ENCODE measurements at regions not wholly inside any gene's neighbourhood (a gene's known extent, or its start where the extent isn't known, plus 50 kb on each side); places are given as distances from the start of the nearest gene placed in this dataset.
"Not testable (repeated sequence)": the region's sequence is repeated elsewhere in the genome, so short reads cannot be mapped to it uniquely, and the experiment has no call there.

GRCh38 chr21:21898801-21899200 lies 900.6 kb downstream of the NCAM2 start:
- H3K27me3 Mint-ChIP-seq, result no peaks in the 10 kb centered on the region
- H3K4me3 Mint-ChIP-seq (ENCODE audit: low read depth), result no peak overlapping the region
- peaks cover 5% of the 10 kb centered on the region for H3K4me1 Mint-ChIP-seq (ENCODE audit: low read depth)
- H3K27ac Mint-ChIP-seq, result no peak overlapping the region
- no peak for TF ChIP-seq CTCF (IDR thresholded peaks at IDR 0.05; ENCODE audit: unreplicated experiment)
- no peak for DNase-seq (ENCODE audit: low spot score, unreplicated experiment)
- H3K9me3 Mint-ChIP-seq (ENCODE audit: low read depth), result no peaks in the 10 kb centered on the region
- no peaks in the 10 kb centered on the region for H3K36me3 Mint-ChIP-seq (ENCODE audit: insufficient read depth)

- not testable (repeated sequence) for H3K4me3 Mint-ChIP-seq (ENCODE audit: low read depth); H3K27ac Mint-ChIP-seq; H3K4me1 Mint-ChIP-seq (ENCODE audit: low read depth); H3K27me3 Mint-ChIP-seq; H3K9me3 Mint-ChIP-seq (ENCODE audit: low read depth); DNase-seq (ENCODE audit: low spot score, unreplicated experiment); H3K36me3 Mint-ChIP-seq (ENCODE audit: insufficient read depth)
Measured at GRCh38 chr21:21902416-21902815, 904.2 kb downstream of the NCAM2 start.

- DNase-seq (ENCODE audit: low spot score, unreplicated experiment), result no peak
- no peaks in the 10 kb centered on the region for H3K36me3 Mint-ChIP-seq (ENCODE audit: insufficient read depth)
- TF ChIP-seq CTCF (IDR thresholded peaks at IDR 0.05; ENCODE audit: unreplicated experiment), result no peak
- no peak overlapping the region for H3K27ac Mint-ChIP-seq
- H3K9me3 Mint-ChIP-seq (ENCODE audit: low read depth), result peaks cover 7% of the 10 kb centered on the region
- no peaks in the 10 kb centered on the region for H3K27me3 Mint-ChIP-seq
- no peak overlapping the region for H3K4me3 Mint-ChIP-seq (ENCODE audit: low read depth)
- no peaks in the 10 kb centered on the region for H3K4me1 Mint-ChIP-seq (ENCODE audit: low read depth)
Measured at GRCh38 chr21:21907271-21907670, 909.1 kb downstream of the NCAM2 start.

DNA sequence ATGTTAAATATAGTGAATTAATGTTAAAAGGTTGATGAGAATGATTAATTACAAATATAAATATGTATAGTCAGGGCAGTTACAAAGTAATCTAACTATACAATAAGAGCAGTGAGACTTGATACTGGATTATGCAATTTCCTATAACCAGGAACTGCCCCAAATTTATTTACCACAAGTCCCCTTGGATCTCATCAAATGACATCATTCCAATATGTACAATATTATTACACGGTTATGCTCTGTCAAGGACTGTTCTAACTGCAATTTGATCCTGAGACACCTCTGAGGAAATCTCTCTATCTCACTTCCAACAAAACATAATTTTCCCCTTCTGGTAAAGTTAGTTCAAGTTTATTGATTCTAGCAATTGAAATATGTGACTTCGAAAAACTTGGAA lies 917.6 kb downstream of the NCAM2 start:
- Mint-ChIP-seq H3K4me3 (ENCODE audit: low read depth) (no peak overlapping the region), H3K4me1 (ENCODE audit: low read depth) (no peaks in the 10 kb centered on the region), H3K36me3 (ENCODE audit: insufficient read depth) (no peaks in the 10 kb centered on the region), H3K27me3 (no peaks in the 10 kb centered on the region), H3K9me3 (ENCODE audit: low read depth) (no peaks in the 10 kb centered on the region), H3K27ac (no peak overlapping the region)
- TF ChIP-seq CTCF (IDR thresholded peaks at IDR 0.05; ENCODE audit: unreplicated experiment), result no peak
- DNase-seq (ENCODE audit: low spot score, unreplicated experiment), result no peak

DNA sequence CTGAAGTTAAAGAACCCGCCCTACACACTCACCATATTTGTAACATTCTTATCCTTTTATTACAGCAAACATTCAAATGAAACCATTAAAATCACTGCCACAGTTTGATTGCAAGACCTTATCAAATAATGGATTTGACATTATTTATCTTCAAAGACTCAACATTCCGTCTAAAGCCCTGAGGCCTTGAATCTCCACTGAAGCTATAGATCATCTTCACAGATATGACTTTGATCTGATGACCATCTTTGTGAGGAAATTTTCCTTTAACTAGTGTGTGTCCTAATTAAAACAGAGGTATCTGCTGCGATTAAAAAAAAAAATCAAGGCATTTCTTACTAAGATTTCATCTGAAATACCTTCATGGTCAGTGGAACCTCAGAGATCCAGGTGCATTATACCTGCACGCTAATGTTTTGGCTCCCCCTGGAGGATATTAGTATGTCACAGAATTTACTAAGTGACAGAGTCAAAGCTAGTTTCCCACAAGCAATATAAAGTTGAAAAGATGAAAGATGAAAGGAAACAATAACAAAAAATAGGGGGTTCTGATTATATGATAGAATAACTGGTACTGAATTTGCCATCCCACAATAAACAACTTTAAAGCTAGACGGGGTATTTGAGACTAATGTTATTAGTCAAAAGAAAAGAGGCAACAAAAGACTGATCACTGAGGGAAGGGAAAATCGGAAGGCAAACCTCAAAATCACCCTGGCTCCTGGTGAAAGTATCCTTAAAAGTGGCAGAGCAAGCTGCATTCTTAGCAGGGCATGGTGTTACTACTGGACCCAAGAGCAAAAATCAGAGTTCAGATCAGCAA lies 923.4 kb downstream of the NCAM2 start:
- no peak overlapping the region for H3K4me3 Mint-ChIP-seq (ENCODE audit: low read depth)
- H3K4me1 Mint-ChIP-seq (ENCODE audit: low read depth), result no peaks in the 10 kb centered on the region
- no peaks in the 10 kb centered on the region for H3K9me3 Mint-ChIP-seq (ENCODE audit: low read depth)
- no peak overlapping the region for H3K27ac Mint-ChIP-seq
- peak; percentile 83 for TF ChIP-seq CTCF (IDR thresholded peaks at IDR 0.05; ENCODE audit: unreplicated experiment)
- peaks cover 3% of the 10 kb centered on the region for H3K27me3 Mint-ChIP-seq
- no peaks in the 10 kb centered on the region for H3K36me3 Mint-ChIP-seq (ENCODE audit: insufficient read depth)
- DNase-seq (ENCODE audit: low spot score, unreplicated experiment), result no peak

DNA sequence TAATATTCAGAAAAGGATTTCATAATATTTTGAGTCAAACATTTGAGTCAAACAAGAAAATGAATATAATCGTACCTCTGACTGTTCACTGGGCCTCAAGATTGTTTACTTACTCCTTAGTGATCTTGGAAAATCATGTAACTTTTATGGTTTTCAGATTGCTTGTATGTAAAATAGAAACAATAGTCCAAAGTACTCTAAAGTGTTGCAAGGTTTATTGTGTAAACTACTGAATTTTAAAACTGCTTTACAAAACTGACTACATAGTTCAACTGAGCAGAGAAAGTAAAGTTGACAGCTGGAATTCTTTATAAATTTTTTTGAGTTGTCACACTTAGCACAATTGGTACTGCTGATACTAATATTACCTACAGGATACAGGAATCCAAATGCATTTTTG lies 931.0 kb downstream of the NCAM2 start:
- Mint-ChIP-seq H3K27me3 (no peaks in the 10 kb centered on the region), H3K27ac (no peak overlapping the region), H3K9me3 (ENCODE audit: low read depth) (no peaks in the 10 kb centered on the region), H3K36me3 (ENCODE audit: insufficient read depth) (no peaks in the 10 kb centered on the region), H3K4me3 (ENCODE audit: low read depth) (no peak overlapping the region), H3K4me1 (ENCODE audit: low read depth) (no peaks in the 10 kb centered on the region)
- DNase-seq (ENCODE audit: low spot score, unreplicated experiment), result no peak
- TF ChIP-seq CTCF (IDR thresholded peaks at IDR 0.05; ENCODE audit: unreplicated experiment), result no peak

All from progenitor cell of endocrine pancreas (in vitro differentiated cells).